ENCODE measurements at regions not wholly inside any gene's neighbourhood (a gene's known extent, or its start where the extent isn't known, plus 50 kb on each side); places are given as distances from the start of the nearest gene placed in this dataset.

DNA sequence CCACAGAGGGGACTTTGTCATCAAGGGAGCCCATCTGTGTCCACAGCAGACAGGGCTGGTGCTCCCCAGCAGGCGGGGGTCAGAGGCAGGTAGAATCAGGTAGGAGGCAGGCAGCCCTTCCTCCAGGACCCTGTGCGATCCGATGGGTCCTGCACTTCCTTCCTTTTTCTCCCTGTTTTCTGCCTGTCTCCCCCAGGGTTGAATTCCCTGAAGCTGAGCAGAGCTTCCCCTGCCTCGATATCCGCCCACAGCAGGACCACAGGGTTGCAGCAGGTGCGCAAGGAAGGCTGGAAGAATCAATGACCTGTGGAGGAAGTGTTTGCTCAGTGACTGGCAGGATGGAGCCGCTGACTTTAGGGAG, 69.2 kb downstream of the MRPL36 start:
- H3K4me3 ChIP-seq (ENCODE audit: low read length in 2 of 2) = no peak overlapping the region
- no peak overlapping the region for H3K9ac ChIP-seq (ENCODE audit: low read length in 2 of 2)
- H3K27me3 ChIP-seq (ENCODE audit: control insufficient read depth in 1 of 2, insufficient read depth in 2 of 2, low read length in 2 of 2) = peaks cover 5% of the 10 kb centered on the region in 2 donors
- H3K9me3 ChIP-seq (ENCODE audit: control insufficient read depth in 2 of 2, low read length in 2 of 2) = no peaks in the 10 kb centered on the region
- no peak overlapping the region for H3K27ac ChIP-seq (ENCODE audit: low read length)
- H3K36me3 ChIP-seq (ENCODE audit: control insufficient read depth in 2 of 2, insufficient read depth in 2 of 2, low read length in 2 of 2) = no peaks in the 10 kb centered on the region
- no peaks in the 10 kb centered on the region for H3K4me1 ChIP-seq (ENCODE audit: control insufficient read depth, insufficient read depth, low read length)

DNA sequence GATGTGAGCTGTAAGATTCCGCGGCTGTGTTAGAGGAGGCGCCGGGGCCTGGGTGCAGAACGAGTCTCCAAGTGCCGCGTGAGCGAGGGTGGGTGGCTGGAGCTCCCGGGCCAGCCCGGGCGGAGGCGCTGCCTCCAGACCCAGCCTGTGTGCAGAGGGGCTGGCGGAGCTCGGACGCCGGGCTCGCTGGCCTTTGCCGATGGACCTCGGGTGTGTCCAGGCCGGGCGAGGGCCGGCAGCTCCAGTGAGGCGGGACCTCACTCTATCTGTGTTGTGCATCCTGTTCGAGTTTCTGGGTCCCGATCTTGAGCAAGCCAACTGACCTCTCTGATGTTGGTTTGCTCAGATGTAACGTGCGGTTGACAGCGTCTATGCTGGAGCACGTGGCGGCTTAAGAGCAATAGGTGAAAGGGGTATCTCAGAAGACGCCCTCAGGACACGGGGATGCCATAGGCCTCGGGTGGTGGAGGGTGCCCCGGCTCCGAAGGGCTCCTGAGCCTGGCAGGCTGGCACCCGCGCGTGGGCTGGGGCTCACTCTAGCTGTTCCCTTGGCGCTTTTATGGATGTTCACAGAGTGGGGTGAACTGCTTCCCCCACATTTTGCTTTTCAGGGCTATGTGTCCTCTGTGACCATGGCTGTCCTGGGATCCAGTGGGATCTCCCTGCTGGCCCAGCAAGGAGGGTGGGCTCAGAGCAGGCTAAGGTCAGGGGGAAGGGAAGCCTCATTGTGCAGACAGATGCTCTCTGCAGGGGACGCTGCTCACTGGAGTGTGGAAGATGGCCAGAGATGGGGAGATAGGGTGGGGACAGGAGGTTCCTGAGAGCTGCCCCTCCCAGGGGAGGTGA, 69.8 kb downstream of the MRPL36 start:
- Histone ChIP-seq H3K4me3 (ENCODE audit: low read length in 2 of 2) (no peak overlapping the region), H3K27me3 (ENCODE audit: control insufficient read depth in 1 of 2, insufficient read depth in 2 of 2, low read length in 2 of 2) (peaks cover 5% of the 10 kb centered on the region in 2 donors), H3K27ac (ENCODE audit: low read length) (no peak overlapping the region), H3K9me3 (ENCODE audit: control insufficient read depth in 2 of 2, low read length in 2 of 2) (no peaks in the 10 kb centered on the region), H3K9ac (ENCODE audit: low read length in 2 of 2) (no peak overlapping the region), H3K36me3 (ENCODE audit: control insufficient read depth in 2 of 2, insufficient read depth in 2 of 2, low read length in 2 of 2) (no peaks in the 10 kb centered on the region), H3K4me1 (ENCODE audit: control insufficient read depth, insufficient read depth, low read length) (no peaks in the 10 kb centered on the region)

- no peak overlapping the region for H3K4me3 ChIP-seq (ENCODE audit: low read length in 2 of 2)
- H3K36me3 ChIP-seq (ENCODE audit: control insufficient read depth in 2 of 2, insufficient read depth in 2 of 2, low read length in 2 of 2) = no peaks in the 10 kb centered on the region
- H3K9me3 ChIP-seq (ENCODE audit: control insufficient read depth in 2 of 2, low read length in 2 of 2) = no peaks in the 10 kb centered on the region
- no peak overlapping the region for H3K27ac ChIP-seq (ENCODE audit: low read length)
- H3K9ac ChIP-seq (ENCODE audit: low read length in 2 of 2) = no peak overlapping the region
- peaks cover 5 to 10% of the 10 kb centered on the region in 2 donors for H3K27me3 ChIP-seq (ENCODE audit: control insufficient read depth in 1 of 2, insufficient read depth in 2 of 2, low read length in 2 of 2)
- H3K4me1 ChIP-seq (ENCODE audit: control insufficient read depth, insufficient read depth, low read length) = no peaks in the 10 kb centered on the region
Observed at GRCh38 chr5:1728846-1729245, 70.8 kb downstream of the MRPL36 start.

DNA sequence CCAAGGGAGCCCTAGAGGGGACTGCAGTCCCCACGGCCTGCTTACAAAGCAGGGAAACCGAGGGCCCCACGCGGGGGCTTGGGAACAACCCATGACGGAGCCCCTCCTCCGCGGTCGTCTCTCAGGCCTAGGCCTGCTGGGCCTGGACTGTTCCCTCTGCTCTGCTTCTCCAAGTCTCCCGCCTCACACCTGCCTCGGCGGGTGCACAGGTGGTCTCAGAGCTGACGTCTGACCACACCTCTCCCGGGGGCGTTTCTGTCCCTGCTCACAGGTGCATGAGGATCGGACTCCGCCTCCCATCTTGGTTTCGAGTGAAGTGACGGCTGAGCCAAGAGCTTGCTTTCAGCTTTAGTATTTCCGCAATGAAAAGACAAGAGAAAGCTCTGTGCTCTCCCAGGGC, 72.1 kb downstream of the MRPL36 start:
- Histone ChIP-seq H3K36me3 (ENCODE audit: control insufficient read depth in 2 of 2, insufficient read depth in 2 of 2, low read length in 2 of 2) (no peaks in the 10 kb centered on the region), H3K4me3 (ENCODE audit: low read length in 2 of 2) (no peak overlapping the region), H3K9ac (ENCODE audit: low read length in 2 of 2) (no peak overlapping the region), H3K27ac (ENCODE audit: low read length) (no peak overlapping the region), H3K9me3 (ENCODE audit: control insufficient read depth in 2 of 2, low read length in 2 of 2) (no peaks in the 10 kb centered on the region), H3K4me1 (ENCODE audit: control insufficient read depth, insufficient read depth, low read length) (no peaks in the 10 kb centered on the region), H3K27me3 (ENCODE audit: control insufficient read depth in 1 of 2, insufficient read depth in 2 of 2, low read length in 2 of 2) (peaks cover 5 to 7% of the 10 kb centered on the region in 2 donors)

GRCh38 chr5:1726956-1727355, 72.7 kb downstream of the MRPL36 start:
- no peak overlapping the region for H3K27ac ChIP-seq (ENCODE audit: low read length)
- peaks cover 5 to 7% of the 10 kb centered on the region in 2 donors for H3K27me3 ChIP-seq (ENCODE audit: control insufficient read depth in 1 of 2, insufficient read depth in 2 of 2, low read length in 2 of 2)
- H3K9me3 ChIP-seq (ENCODE audit: control insufficient read depth in 2 of 2, low read length in 2 of 2) = no peaks in the 10 kb centered on the region
- no peaks in the 10 kb centered on the region for H3K4me1 ChIP-seq (ENCODE audit: control insufficient read depth, insufficient read depth, low read length)
- H3K4me3 ChIP-seq (ENCODE audit: low read length in 2 of 2) = no peak overlapping the region
- no peaks in the 10 kb centered on the region for H3K36me3 ChIP-seq (ENCODE audit: control insufficient read depth in 2 of 2, insufficient read depth in 2 of 2, low read length in 2 of 2)
- no peak overlapping the region for H3K9ac ChIP-seq (ENCODE audit: low read length in 2 of 2)

- no peak overlapping the region for H3K27ac ChIP-seq (ENCODE audit: low read length)
- no peak overlapping the region for H3K9ac ChIP-seq (ENCODE audit: low read length in 2 of 2)
- H3K4me3 ChIP-seq (ENCODE audit: low read length in 2 of 2) = no peak overlapping the region
- H3K4me1 ChIP-seq (ENCODE audit: control insufficient read depth, insufficient read depth, low read length) = no peaks in the 10 kb centered on the region
- H3K36me3 ChIP-seq (ENCODE audit: control insufficient read depth in 2 of 2, insufficient read depth in 2 of 2, low read length in 2 of 2) = no peaks in the 10 kb centered on the region
- no peaks in the 10 kb centered on the region for H3K9me3 ChIP-seq (ENCODE audit: control insufficient read depth in 2 of 2, low read length in 2 of 2)
- H3K27me3 ChIP-seq (ENCODE audit: control insufficient read depth in 1 of 2, insufficient read depth in 2 of 2, low read length in 2 of 2) = peaks cover 5 to 7% of the 10 kb centered on the region in 2 donors
Observed at GRCh38 chr5:1726469-1726865, 73.2 kb downstream of the MRPL36 start.

- Histone ChIP-seq H3K4me3 (ENCODE audit: low read length in 2 of 2) (no peak overlapping the region), H3K27ac (ENCODE audit: low read length) (no peak overlapping the region), H3K9ac (ENCODE audit: low read length in 2 of 2) (no peak overlapping the region), H3K9me3 (ENCODE audit: control insufficient read depth in 2 of 2, low read length in 2 of 2) (peaks cover 0 to under 1% of the 10 kb centered on the region in 2 donors), H3K4me1 (ENCODE audit: control insufficient read depth, insufficient read depth, low read length) (no peaks in the 10 kb centered on the region), H3K27me3 (ENCODE audit: control insufficient read depth in 1 of 2, insufficient read depth in 2 of 2, low read length in 2 of 2) (peaks cover 5 to 7% of the 10 kb centered on the region in 2 donors), H3K36me3 (ENCODE audit: control insufficient read depth in 2 of 2, insufficient read depth in 2 of 2, low read length in 2 of 2) (no peaks in the 10 kb centered on the region)
Observed at GRCh38 chr5:1725641-1726468, 73.8 kb downstream of the MRPL36 start.

DNA sequence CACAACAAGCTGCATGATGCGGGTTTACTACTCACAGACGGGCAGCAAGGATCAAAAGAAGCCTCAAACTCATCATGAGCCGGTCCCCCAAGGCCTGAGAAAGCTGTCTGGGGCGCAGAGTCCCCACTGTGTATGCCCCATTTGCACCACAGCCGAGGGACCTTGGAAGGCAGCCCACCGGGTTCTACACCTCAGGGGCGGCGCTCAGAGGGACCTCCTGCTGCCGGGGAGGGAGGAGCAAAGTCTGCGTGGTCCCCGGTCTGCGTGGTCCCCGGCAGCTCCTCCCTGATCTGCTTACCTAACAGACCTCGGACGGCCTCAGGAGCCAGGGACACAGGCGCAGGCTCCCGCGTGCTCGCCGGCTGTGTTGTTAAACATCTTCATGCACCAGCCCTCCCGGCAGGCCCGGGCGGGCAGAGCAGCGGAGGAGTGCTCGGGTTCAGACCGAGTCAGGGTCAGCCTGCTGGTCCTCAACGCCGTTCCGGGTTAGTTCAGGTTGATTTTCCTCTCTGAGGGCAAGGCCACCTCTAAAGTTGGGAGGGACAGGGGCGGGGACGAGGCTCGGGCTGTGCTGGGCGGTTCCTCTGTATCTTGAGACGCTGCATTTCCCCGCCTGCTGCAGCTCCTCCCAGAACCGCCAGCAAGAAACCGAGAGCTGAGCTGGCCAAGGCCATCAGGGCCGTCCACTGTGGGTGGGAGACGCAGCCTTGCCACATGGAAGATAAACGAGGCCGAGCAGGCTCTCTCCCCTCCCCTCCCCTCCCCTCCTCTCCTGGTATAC, 74.6 kb downstream of the MRPL36 start:
- Histone ChIP-seq H3K27ac (ENCODE audit: low read length) (no peak overlapping the region), H3K27me3 (ENCODE audit: control insufficient read depth in 1 of 2, insufficient read depth in 2 of 2, low read length in 2 of 2) (peaks cover 5% of the 10 kb centered on the region in 2 donors), H3K9me3 (ENCODE audit: control insufficient read depth in 2 of 2, low read length in 2 of 2) (peaks cover 0 to 3% of the 10 kb centered on the region in 2 donors), H3K36me3 (ENCODE audit: control insufficient read depth in 2 of 2, insufficient read depth in 2 of 2, low read length in 2 of 2) (no peaks in the 10 kb centered on the region), H3K9ac (ENCODE audit: low read length in 2 of 2) (no peak overlapping the region), H3K4me3 (ENCODE audit: low read length in 2 of 2) (no peak overlapping the region), H3K4me1 (ENCODE audit: control insufficient read depth, insufficient read depth, low read length) (no peaks in the 10 kb centered on the region)

GRCh38 chr5:1723957-1724821, 75.4 kb downstream of the MRPL36 start:
- Histone ChIP-seq H3K9me3 (ENCODE audit: control insufficient read depth in 2 of 2, low read length in 2 of 2) (peaks cover 3 to 4% of the 10 kb centered on the region in 2 donors), H3K9ac (ENCODE audit: low read length in 2 of 2) (no peak overlapping the region), H3K4me3 (ENCODE audit: low read length in 2 of 2) (no peak overlapping the region), H3K4me1 (ENCODE audit: control insufficient read depth, insufficient read depth, low read length) (no peaks in the 10 kb centered on the region), H3K36me3 (ENCODE audit: control insufficient read depth in 2 of 2, insufficient read depth in 2 of 2, low read length in 2 of 2) (no peaks in the 10 kb centered on the region), H3K27ac (ENCODE audit: low read length) (no peak overlapping the region), H3K27me3 (ENCODE audit: control insufficient read depth in 1 of 2, insufficient read depth in 2 of 2, low read length in 2 of 2) (peaks cover 5% of the 10 kb centered on the region in 2 donors)

DNA sequence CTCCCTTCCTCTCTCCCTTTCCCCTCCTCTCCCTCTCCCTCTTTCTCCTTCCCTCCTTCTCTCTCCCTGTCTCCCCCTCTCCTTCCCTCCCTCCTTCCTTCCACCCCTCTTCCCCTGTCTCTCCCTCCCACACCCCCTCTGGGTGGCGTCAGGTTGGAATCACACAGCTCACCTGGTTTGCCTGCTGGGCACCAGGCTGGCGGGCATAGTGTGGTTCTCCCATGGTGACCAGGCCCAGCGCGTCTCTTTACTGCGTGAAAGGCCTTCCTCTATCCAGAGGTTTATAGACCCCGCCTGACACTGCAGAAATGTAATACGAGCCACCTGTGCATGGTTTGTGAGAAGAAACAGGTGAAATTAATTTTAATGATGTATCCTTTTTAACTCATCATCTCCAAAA, 76.2 kb downstream of the MRPL36 start:
- H3K9ac ChIP-seq (ENCODE audit: low read length in 2 of 2) = no peak overlapping the region
- H3K27ac ChIP-seq (ENCODE audit: low read length) = no peak overlapping the region
- H3K4me1 ChIP-seq (ENCODE audit: control insufficient read depth, insufficient read depth, low read length) = no peaks in the 10 kb centered on the region
- H3K9me3 ChIP-seq (ENCODE audit: control insufficient read depth in 2 of 2, low read length in 2 of 2) = peaks cover 3 to 4% of the 10 kb centered on the region in 2 donors
- no peak overlapping the region for H3K4me3 ChIP-seq (ENCODE audit: low read length in 2 of 2)
- no peaks in the 10 kb centered on the region for H3K36me3 ChIP-seq (ENCODE audit: control insufficient read depth in 2 of 2, insufficient read depth in 2 of 2, low read length in 2 of 2)
- H3K27me3 ChIP-seq (ENCODE audit: control insufficient read depth in 1 of 2, insufficient read depth in 2 of 2, low read length in 2 of 2) = peaks cover 5% of the 10 kb centered on the region in 2 donors

All from stomach smooth muscle (tissue), 2 donors.